ENCODE measurements at regions not wholly inside any gene's neighbourhood (a gene's known extent, or its start where the extent isn't known, plus 50 kb on each side); places are given as distances from the start of the nearest gene placed in this dataset.
"Not testable (repeated sequence)": the region's sequence is repeated elsewhere in the genome, so short reads cannot be mapped to it uniquely, and the experiment has no call there.

- H3K27me3 Mint-ChIP-seq: peaks cover 27% of the 10 kb centered on the region
- H3K27ac Mint-ChIP-seq: no peak overlapping the region
- H3K4me1 Mint-ChIP-seq: peaks cover 4% of the 10 kb centered on the region
- no peaks in the 10 kb centered on the region for H3K9me3 Mint-ChIP-seq
- no peak for DNase-seq
- no peak for ATAC-seq
- H3K4me3 Mint-ChIP-seq: no peak overlapping the region
Measured at GRCh38 chr2:237199577-237199976, 113.9 kb downstream of the COPS8 start.

GRCh38 chr2:237200462-237200861 is 114.8 kb downstream of the COPS8 start:
- Mint-ChIP-seq H3K27me3 (peaks cover 35% of the 10 kb centered on the region), H3K4me3 (no peak overlapping the region), H3K4me1 (peaks cover 4% of the 10 kb centered on the region), H3K27ac (no peak overlapping the region), H3K9me3 (no peaks in the 10 kb centered on the region)
- no peak for DNase-seq
- no peak for ATAC-seq

GRCh38 chr2:237201461-237202287 is 116.0 kb downstream of the COPS8 start:
- peak; percentile 53 for ATAC-seq
- DNase-seq: no peak

GRCh38 chr2:237202288-237203030 is 116.8 kb downstream of the COPS8 start:
- Mint-ChIP-seq H3K4me1 (peaks cover 4% of the 10 kb centered on the region), H3K4me3 (no peak overlapping the region), H3K9me3 (no peaks in the 10 kb centered on the region), H3K27me3 (peaks cover 33% of the 10 kb centered on the region), H3K27ac (no peak overlapping the region)
- DNase-seq (no peak), ATAC-seq (no peak)

More at GRCh38 chr2:237201461-237202287, 116.0 kb downstream of the COPS8 start:
- peaks cover 4% of the 10 kb centered on the region for H3K4me1 Mint-ChIP-seq
- H3K9me3 Mint-ChIP-seq: no peaks in the 10 kb centered on the region
- peaks cover 26% of the 10 kb centered on the region for H3K27me3 Mint-ChIP-seq
- no peak overlapping the region for H3K4me3 Mint-ChIP-seq
- no peak overlapping the region for H3K27ac Mint-ChIP-seq

GRCh38 chr2:237205043-237205541 is 119.4 kb downstream of the COPS8 start:
- Mint-ChIP-seq H3K27ac (no peak overlapping the region), H3K9me3 (no peaks in the 10 kb centered on the region), H3K27me3 (peaks cover 26% of the 10 kb centered on the region), H3K4me1 (peaks cover 4% of the 10 kb centered on the region), H3K4me3 (no peak overlapping the region)
- no peak for DNase-seq
- no peak for ATAC-seq

GRCh38 chr2:237205561-237205971 is 119.9 kb downstream of the COPS8 start:
- Mint-ChIP-seq H3K4me3 (no peak overlapping the region), H3K9me3 (no peaks in the 10 kb centered on the region), H3K27me3 (peaks cover 31% of the 10 kb centered on the region), H3K27ac (no peak overlapping the region), H3K4me1 (peaks cover 4% of the 10 kb centered on the region)
- DNase-seq: no peak
- no peak for ATAC-seq

GRCh38 chr2:237207646-237208045 is 122.0 kb downstream of the COPS8 start:
- H3K27me3 Mint-ChIP-seq: peaks cover 32% of the 10 kb centered on the region
- no peak for DNase-seq

GRCh38 chr2:237208373-237209260 is 122.9 kb downstream of the COPS8 start:
- no peak for ATAC-seq
- Mint-ChIP-seq H3K4me3 (no peak overlapping the region), H3K9me3 (no peaks in the 10 kb centered on the region), H3K27ac (no peak overlapping the region), H3K27me3 (peaks cover 27% of the 10 kb centered on the region), H3K4me1 (no peaks in the 10 kb centered on the region)
- DNase-seq: no peak

More at GRCh38 chr2:237207646-237208045, 122.0 kb downstream of the COPS8 start:
- Mint-ChIP-seq H3K9me3 (no peaks in the 10 kb centered on the region), H3K27ac (no peak overlapping the region), H3K4me3 (no peak overlapping the region), H3K4me1 (no peaks in the 10 kb centered on the region)
- ATAC-seq: no peak

GRCh38 chr2:237209885-237210284 is 124.2 kb downstream of the COPS8 start:
- no peak overlapping the region for H3K27ac Mint-ChIP-seq
- no peaks in the 10 kb centered on the region for H3K9me3 Mint-ChIP-seq
- H3K4me3 Mint-ChIP-seq: no peak overlapping the region
- H3K27me3 Mint-ChIP-seq: peaks cover 19% of the 10 kb centered on the region
- H3K4me1 Mint-ChIP-seq: no peaks in the 10 kb centered on the region
- no peak for DNase-seq
- no peak for ATAC-seq

GRCh38 chr2:237210297-237210696 is 124.6 kb downstream of the COPS8 start:
- no peak overlapping the region for H3K4me3 Mint-ChIP-seq
- no peaks in the 10 kb centered on the region for H3K9me3 Mint-ChIP-seq
- H3K27ac Mint-ChIP-seq: no peak overlapping the region
- DNase-seq (no peak), ATAC-seq (no peak)
- no peaks in the 10 kb centered on the region for H3K4me1 Mint-ChIP-seq
- H3K27me3 Mint-ChIP-seq: peaks cover 15% of the 10 kb centered on the region

- Mint-ChIP-seq H3K9me3 (no peaks in the 10 kb centered on the region), H3K4me3 (no peak overlapping the region), H3K4me1 (no peaks in the 10 kb centered on the region), H3K27ac (peak overlapping the region in 1 of 2 donors; percentile 10), H3K27me3 (peaks cover 12% of the 10 kb centered on the region)
- no peak for DNase-seq
- ATAC-seq: no peak
Measured at GRCh38 chr2:237210763-237211162, 125.1 kb downstream of the COPS8 start.

- not testable (repeated sequence) for H3K4me3 Mint-ChIP-seq, H3K27ac Mint-ChIP-seq, H3K27me3 Mint-ChIP-seq, DNase-seq, ATAC-seq, H3K4me1 Mint-ChIP-seq, H3K9me3 Mint-ChIP-seq
Measured at GRCh38 chr2:237212356-237213279, 126.9 kb downstream of the COPS8 start.

- DNase-seq: no peak
- H3K9me3 Mint-ChIP-seq: no peaks in the 10 kb centered on the region
Measured at GRCh38 chr2:237213315-237214022, 127.8 kb downstream of the COPS8 start.

More at GRCh38 chr2:237213315-237214022, 127.8 kb downstream of the COPS8 start:
- no peak overlapping the region for H3K4me3 Mint-ChIP-seq
- no peaks in the 10 kb centered on the region for H3K4me1 Mint-ChIP-seq
- peaks cover 12% of the 10 kb centered on the region for H3K27me3 Mint-ChIP-seq
- no peak for ATAC-seq
- no peak overlapping the region for H3K27ac Mint-ChIP-seq
